DMS153 (cell line): ENCODE measurements at regions not wholly inside any gene's neighbourhood (a gene's known extent, or its start where the extent isn't known, plus 50 kb on each side); places are given as distances from the start of the nearest gene placed in this dataset.
"Not testable (repeated sequence)": the region's sequence is repeated elsewhere in the genome, so short reads cannot be mapped to it uniquely, and the experiment has no call there.

ENCODE experiments used
- DNase-seq: peaks from one replicate; lab custom pipeline; 2025; lab: John Stamatoyannopoulos, UW

GRCh38 chr9:30524311-30524710 lies 1860.1 kb upstream of the ACO1 start:
- DNase-seq, result no peak

DNA sequence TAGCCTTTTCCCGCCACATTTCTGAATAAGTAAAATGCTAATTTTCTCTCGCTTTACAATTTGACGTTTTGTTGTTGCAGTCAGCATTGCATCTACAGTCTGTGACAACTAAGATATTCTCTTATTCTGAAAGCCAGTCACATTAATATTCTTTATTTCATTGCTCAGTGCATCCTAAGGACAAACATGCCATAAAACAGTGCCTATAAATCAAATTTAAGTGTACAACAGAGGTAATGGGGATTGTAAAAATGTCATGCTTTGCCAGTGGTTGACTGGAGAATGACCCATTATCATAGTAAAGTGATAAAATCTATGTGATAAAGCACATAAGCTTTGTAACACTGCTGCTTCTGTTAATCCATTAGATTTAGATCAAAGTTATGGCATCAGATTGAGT lies 1850.0 kb upstream of the ACO1 start:
- DNase-seq, result no peak

DNA sequence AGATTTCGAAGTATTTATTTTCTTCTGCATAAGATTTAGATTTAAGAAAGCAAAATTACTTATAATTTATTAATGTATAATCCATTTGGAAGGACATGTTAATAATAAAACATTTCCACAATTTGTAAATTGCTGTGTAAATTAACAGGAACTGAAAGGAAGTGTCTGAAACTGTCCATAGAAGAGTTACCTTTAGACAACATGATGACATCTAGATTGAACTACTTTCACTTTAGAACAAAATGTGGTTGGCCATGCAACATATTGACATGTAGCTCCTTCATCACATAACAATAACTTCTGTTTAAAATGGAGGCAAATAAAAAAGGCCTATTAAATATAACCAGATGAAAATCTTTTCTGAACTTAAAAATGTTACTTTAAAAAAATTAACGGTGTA lies 1849.5 kb upstream of the ACO1 start:
- DNase-seq, result no peak

DNA sequence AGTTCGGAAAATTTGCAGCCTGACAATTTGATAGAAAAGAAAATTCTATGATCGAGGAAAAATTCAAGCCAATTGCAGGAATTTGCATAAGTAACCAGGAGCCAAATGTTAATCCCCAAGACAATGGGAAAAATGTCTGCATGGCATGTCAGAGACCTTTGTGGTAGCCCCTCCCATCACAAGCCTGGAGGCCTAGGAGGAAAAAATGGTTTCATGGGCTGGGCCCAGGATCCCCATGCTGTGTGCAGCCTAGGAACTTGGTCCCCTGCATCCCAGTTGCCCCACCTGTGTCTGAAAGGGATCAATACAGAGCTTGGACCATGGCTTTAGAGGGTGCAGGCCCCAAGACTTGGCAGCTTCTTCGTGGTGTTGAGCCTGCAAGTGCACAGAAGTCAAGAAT lies 1847.9 kb upstream of the ACO1 start:
- DNase-seq, result no peak

- not testable (repeated sequence) for DNase-seq
Observed at GRCh38 chr9:30539696-30540095, 1844.7 kb upstream of the ACO1 start.

DNA sequence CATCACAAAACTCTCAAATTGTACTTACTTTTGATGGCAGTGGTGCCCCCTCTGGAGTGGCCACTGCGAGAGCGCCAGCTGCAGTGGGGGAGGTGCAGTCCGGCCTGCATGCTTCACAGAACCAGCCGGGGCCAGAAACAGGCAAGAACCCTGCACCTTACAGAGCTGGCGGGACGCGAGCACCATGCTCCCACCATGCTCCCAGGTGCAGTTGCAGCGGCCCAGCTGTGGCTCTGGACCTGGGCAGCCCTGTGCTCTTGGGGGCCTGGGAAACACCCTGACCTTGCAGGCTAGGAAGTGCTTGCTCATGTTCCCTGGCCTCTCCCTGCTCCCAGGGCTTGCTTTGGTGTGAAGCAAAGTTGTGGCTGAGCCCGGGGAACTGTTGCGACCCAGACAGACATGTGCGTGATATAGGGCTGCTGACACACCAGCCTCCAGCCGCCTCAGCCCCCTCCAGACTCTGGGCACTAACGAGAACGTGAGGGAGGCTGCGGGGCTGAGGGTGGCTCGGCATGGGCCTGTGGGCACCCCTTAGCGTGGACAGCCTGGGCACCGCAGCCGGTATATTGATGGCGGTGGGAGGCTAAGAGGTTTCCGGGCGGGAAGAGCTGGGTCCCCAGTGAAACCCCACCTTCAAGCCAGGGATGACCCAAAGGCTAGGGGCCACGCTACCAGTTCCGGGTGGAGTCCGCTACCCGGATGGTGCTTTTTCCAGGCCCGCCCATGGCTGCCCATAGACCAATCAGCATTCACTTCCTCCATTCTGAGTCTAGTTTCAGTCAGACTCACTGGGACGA lies 1809.9 kb upstream of the ACO1 start:
- DNase-seq, result no peak

DNA sequence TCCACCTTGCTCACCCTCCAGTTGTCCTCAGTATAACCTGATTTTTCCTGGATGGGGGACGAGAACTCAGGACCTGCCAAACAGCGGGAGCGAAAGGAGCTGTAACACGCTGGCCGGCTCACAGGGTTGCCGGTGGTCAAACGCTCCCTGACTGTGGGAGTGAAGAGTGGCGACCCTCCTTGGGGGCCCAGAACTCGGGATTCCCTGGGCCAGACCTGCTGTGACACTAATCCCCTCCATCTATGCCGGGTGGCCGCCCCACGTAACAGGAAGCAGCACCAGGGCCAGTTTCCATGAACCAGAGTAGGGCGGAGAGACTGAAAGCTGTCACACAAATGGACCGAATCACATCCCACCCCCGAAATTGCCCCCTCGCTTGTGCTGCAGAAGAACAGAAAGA lies 1809.2 kb upstream of the ACO1 start:
- DNase-seq, result no peak

DNA sequence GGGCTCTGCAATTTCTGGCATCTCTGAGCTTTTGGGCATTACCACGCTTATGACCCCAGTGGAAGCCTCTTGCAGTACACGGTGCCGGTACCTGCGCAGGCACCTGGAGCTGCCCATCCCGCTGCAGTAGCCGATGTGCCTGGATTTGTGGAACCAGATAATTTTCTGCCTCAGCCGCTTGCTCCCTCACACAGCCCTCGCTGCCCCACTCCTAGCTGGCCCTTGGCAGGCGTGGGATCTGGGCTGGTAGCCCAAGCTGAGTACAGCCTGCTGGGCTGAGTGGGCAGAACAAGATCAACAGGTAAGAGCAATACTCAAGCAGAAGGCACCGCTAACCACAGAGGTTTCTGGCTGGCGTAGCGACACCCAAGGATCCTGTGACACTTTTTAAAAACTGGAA lies 1808.8 kb upstream of the ACO1 start:
- no peak for DNase-seq

DNA sequence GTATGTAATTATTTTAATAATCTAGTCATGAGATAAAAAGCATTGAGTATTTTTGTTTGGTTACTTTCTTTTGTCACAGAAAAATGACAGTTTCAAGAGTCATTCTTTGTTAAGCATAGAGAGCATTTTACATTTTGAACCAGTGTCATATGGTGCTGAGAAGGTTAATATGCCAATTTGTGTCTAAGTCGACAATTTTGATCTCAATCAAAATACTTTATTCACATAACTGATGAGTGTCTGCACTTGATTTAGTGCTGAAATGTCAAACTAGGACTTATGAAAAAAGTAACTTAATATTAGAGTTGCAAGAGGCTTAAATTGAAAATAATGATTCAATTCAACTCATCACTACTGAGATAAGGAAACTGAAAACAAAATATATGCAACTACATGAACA lies 1804.6 kb upstream of the ACO1 start:
- no peak for DNase-seq

DNA sequence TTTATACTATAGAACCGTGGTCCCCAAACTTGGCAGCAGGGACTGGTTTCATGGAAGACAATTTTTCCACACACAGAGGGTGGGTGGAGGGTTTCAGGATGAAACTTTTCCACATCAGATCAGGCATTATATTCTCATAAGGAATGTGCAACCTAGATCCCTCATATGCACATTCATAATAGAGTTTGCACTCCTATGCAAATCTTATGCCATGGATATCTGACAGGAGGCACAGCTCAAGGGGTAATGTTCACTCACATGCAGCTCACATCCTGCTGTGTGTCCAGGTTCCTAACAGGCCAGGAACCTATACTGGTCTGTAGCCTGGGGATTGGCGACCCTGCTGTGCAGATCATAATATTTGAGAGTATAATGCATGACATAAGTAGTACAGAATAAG lies 1802.2 kb upstream of the ACO1 start:
- no peak for DNase-seq

- DNase-seq, result no peak
Observed at GRCh38 chr9:30584559-30584958, 1799.9 kb upstream of the ACO1 start.

GRCh38 chr9:30591461-30591860 lies 1793.0 kb upstream of the ACO1 start:
- DNase-seq, result no peak

DNA sequence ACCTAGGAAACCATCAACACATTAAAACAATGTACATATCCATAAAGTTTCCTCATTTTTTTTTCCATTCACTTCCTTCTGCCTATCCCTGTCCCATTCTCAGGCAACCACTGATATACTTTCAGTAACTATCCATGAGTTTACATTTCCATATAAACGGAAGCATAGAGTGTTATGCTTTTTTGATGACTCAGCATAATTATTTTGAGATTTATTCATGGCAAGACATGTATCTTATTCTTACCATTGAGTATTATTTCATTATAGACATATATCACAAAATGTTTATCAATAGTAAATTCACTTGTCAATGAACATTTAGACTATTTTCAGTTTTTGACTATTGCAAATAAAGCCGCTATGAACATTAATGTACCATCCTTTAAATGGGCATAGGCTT lies 1786.8 kb upstream of the ACO1 start:
- no peak for DNase-seq

- no peak for DNase-seq
Observed at GRCh38 chr9:30605936-30606335, 1778.5 kb upstream of the ACO1 start.

- no peak for DNase-seq
Observed at GRCh38 chr9:30609713-30610112, 1774.7 kb upstream of the ACO1 start.

- not testable (repeated sequence) for DNase-seq
Observed at GRCh38 chr9:30616782-30617181, 1767.7 kb upstream of the ACO1 start.

DNA sequence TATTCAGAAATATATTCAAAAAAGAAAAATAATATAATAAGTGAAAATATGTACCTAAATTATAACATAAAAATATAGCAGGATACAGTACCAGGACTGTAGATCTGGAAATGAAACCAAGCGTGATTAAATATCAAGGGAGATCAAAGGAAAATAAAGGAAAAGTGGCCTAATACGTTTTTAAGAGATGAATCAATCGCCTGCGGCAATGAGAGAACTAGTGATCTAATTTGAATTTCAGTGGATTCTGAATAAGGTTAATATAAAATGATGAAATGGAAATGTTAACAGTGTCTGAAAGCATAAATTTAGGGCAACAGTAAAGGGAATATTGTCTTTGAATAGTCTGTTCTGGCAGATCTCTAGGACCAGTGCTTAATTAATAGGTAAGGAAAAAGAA lies 1761.9 kb upstream of the ACO1 start:
- no peak for DNase-seq

- DNase-seq, result no peak
Observed at GRCh38 chr9:30628915-30629567, 1755.4 kb upstream of the ACO1 start.

- no peak for DNase-seq
Observed at GRCh38 chr9:30630459-30630858, 1754.0 kb upstream of the ACO1 start.

DNA sequence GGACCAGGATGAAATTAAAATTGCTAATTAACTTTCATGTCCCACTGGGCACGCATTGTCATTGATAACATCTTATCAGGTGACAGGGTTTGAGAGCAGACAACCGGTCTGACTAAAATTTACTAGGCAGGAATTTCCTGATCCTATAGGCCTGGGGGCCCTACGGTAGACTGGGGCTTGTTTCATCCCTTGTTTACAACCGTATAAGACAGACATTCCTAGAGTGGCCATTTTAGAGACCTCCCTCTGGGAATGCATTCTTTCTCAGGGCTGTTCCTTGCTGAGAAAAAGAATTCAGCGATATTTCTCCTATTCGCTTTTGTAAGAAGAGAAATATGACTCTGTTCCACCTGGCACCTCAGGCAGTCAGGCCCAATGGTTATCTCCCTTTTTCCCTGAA lies 1737.8 kb upstream of the ACO1 start:
- not testable (repeated sequence) for DNase-seq

DNA sequence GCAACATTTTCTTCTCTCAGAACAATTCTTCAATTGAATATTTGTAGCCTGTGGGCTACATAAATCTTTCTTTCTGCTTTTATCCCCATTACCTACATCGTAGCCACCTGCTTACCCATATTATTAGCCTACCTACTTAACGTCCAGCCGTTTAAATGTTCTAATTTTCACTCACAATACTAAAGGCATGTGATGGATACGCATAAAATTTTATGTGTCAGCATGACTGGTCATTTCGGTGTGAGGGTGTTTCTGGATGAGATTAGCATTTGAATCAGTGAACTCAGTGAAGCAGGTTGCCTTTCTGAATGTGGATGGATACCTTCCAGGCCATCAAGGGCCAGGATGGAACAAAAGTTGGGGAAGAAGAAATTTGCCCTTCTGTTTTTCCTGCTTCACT lies 1722.5 kb upstream of the ACO1 start:
- DNase-seq, result no peak

DNA sequence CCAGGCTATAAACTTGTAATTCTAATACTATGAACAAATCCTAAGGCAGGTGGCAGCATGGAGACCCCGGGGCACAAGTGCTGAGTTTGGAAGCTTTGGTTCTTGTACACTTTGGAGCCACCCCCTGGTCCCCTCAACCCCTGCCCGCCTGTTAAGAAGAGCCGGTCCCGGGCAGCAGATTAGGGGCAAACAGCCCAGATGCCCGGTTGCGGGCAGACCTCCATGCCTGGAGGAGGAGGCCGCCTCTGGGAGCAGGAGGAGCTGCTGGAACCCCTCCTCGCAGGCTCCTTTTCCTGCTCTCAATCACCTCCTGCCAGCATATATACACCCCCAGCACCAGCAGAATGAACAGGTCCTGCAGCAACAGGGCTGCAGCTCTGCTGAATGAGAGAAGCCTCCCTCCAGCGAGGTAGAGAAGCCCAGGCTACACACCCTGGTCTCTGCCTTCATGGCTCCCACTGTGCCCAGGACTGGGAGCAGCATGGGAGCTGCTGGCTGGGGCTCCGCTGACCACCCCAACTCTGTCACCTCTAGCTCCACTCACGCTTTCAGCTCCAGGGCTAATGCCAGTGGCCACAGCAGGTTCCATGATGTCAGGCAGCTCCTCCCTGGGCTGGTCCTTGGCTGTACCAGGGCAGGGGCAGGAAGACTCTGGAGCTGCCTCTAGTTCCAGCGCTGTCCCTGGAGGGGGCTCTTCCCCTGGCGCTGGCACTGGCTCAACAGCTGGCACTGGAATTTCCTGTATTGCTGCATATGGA lies 1713.5 kb upstream of the ACO1 start:
- no peak for DNase-seq

- no peak for DNase-seq
Observed at GRCh38 chr9:30673132-30673531, 1711.3 kb upstream of the ACO1 start.
